ENCODE measurements at regions not wholly inside any gene's neighbourhood (a gene's known extent, or its start where the extent isn't known, plus 50 kb on each side); places are given as distances from the start of the nearest gene placed in this dataset.
"Not testable (repeated sequence)": the region's sequence is repeated elsewhere in the genome, so short reads cannot be mapped to it uniquely, and the experiment has no call there.

GRCh38 chr10:118971187-118971586 lies 58.3 kb upstream of the NANOS1 start:
- Mint-ChIP-seq H3K4me1 (no peaks in the 10 kb centered on the region), H3K36me3 (peaks cover 0 to 3% of the 10 kb centered on the region in 2 donors), H3K27me3 (peaks cover 10 to 16% of the 10 kb centered on the region in 2 donors), H3K4me3 (no peak overlapping the region), H3K27ac (no peak overlapping the region), H3K9me3 (peaks cover 2 to 12% (median 9%) of the 10 kb centered on the region in 8 donors)
- ChIA-PET POLR2A (ENCODE audit: partially characterized antibody) (no interaction called here), CTCF (ENCODE audit: partially characterized antibody) (no interaction called here)
- no peak overlapping the region for H3K27ac ChIP-seq (ENCODE audit: low read depth, low read length)
- H3K4me1 ChIP-seq (ENCODE audit: insufficient read depth, low read length), result no peaks in the 10 kb centered on the region
- intact Hi-C loops (cut with micrococcal nuclease), result no loop called here
- H3K9me3 ChIP-seq (ENCODE audit: control insufficient read depth in 1 of 2, low read length in 2 of 2), result no peaks in the 10 kb centered on the region
- DNase-seq, result no peak
- H3K27me3 ChIP-seq (ENCODE audit: insufficient read depth, low read length), result no peaks in the 10 kb centered on the region
- no peak overlapping the region for H3K4me3 ChIP-seq (ENCODE audit: low read length in 2 of 2)
- H3K36me3 ChIP-seq (ENCODE audit: insufficient read depth, low read length), result no peaks in the 10 kb centered on the region

- ChIA-PET POLR2A (ENCODE audit: partially characterized antibody) (no interaction called here), CTCF (ENCODE audit: partially characterized antibody) (no interaction called here)
- Histone ChIP-seq H3K4me1 (ENCODE audit: insufficient read depth, low read length) (no peaks in the 10 kb centered on the region), H3K27ac (ENCODE audit: low read depth, low read length) (no peak overlapping the region), H3K36me3 (ENCODE audit: insufficient read depth, low read length) (no peaks in the 10 kb centered on the region), H3K9me3 (ENCODE audit: control insufficient read depth in 1 of 2, low read length in 2 of 2) (no peaks in the 10 kb centered on the region), H3K27me3 (ENCODE audit: insufficient read depth, low read length) (no peaks in the 10 kb centered on the region), H3K4me3 (ENCODE audit: low read length in 2 of 2) (no peak overlapping the region)
- Mint-ChIP-seq H3K27ac (no peak overlapping the region), H3K9me3 (peaks cover 3 to 12% (median 9%) of the 10 kb centered on the region in 8 donors), H3K4me1 (no peaks in the 10 kb centered on the region), H3K36me3 (peaks cover 0 to 3% of the 10 kb centered on the region in 2 donors), H3K4me3 (no peak overlapping the region), H3K27me3 (peaks cover 13 to 16% of the 10 kb centered on the region in 2 donors)
- DNase-seq, result no peak
- intact Hi-C loops (cut with micrococcal nuclease), result no loop called here
Observed at GRCh38 chr10:118971876-118972275, 57.6 kb upstream of the NANOS1 start.

GRCh38 chr10:118973744-118974143 lies 55.8 kb upstream of the NANOS1 start:
- no peak overlapping the region for H3K27ac Mint-ChIP-seq
- H3K27ac ChIP-seq (ENCODE audit: low read depth, low read length), result no peak overlapping the region
- ChIA-PET POLR2A (ENCODE audit: partially characterized antibody) (no interaction called here), CTCF (ENCODE audit: partially characterized antibody) (interaction anchor here (0.6 kb wide), 1 partner anchor 176 kb away, joined by 3 read pairs; no protein-coding TSS in a partner anchor)
- H3K9me3 ChIP-seq (ENCODE audit: control insufficient read depth in 1 of 2, low read length in 2 of 2), result no peaks in the 10 kb centered on the region
- no peak overlapping the region for H3K4me3 ChIP-seq (ENCODE audit: low read length in 2 of 2)
- H3K27me3 Mint-ChIP-seq, result peaks cover 14 to 16% of the 10 kb centered on the region in 2 donors
- no peak overlapping the region for H3K4me3 Mint-ChIP-seq
- H3K36me3 ChIP-seq (ENCODE audit: insufficient read depth, low read length), result no peaks in the 10 kb centered on the region
- H3K9me3 Mint-ChIP-seq, result peaks cover 3 to 12% (median 10%) of the 10 kb centered on the region in 8 donors
- no peaks in the 10 kb centered on the region for H3K4me1 Mint-ChIP-seq
- peaks cover 0 to 3% of the 10 kb centered on the region in 2 donors for H3K36me3 Mint-ChIP-seq
- no peak for DNase-seq
- H3K4me1 ChIP-seq (ENCODE audit: insufficient read depth, low read length), result no peaks in the 10 kb centered on the region
- intact Hi-C loops (cut with micrococcal nuclease), result no loop called here
- no peaks in the 10 kb centered on the region for H3K27me3 ChIP-seq (ENCODE audit: insufficient read depth, low read length)

GRCh38 chr10:118974951-118975350 lies 54.6 kb upstream of the NANOS1 start:
- ChIA-PET POLR2A (ENCODE audit: partially characterized antibody) (no interaction called here), CTCF (ENCODE audit: partially characterized antibody) (no interaction called here)
- H3K4me1 ChIP-seq (ENCODE audit: insufficient read depth, low read length), result no peaks in the 10 kb centered on the region
- no peaks in the 10 kb centered on the region for H3K27me3 ChIP-seq (ENCODE audit: insufficient read depth, low read length)
- no peaks in the 10 kb centered on the region for H3K36me3 ChIP-seq (ENCODE audit: insufficient read depth, low read length)
- Mint-ChIP-seq H3K4me3 (no peak overlapping the region), H3K27ac (no peak overlapping the region), H3K27me3 (peaks cover 14 to 15% of the 10 kb centered on the region in 2 donors), H3K36me3 (peaks cover 0 to 3% of the 10 kb centered on the region in 2 donors), H3K4me1 (no peaks in the 10 kb centered on the region), H3K9me3 (peaks cover 3 to 12% (median 10%) of the 10 kb centered on the region in 8 donors)
- intact Hi-C loops (cut with micrococcal nuclease), result no loop called here
- no peaks in the 10 kb centered on the region for H3K9me3 ChIP-seq (ENCODE audit: control insufficient read depth in 1 of 2, low read length in 2 of 2)
- H3K27ac ChIP-seq (ENCODE audit: low read depth, low read length), result no peak overlapping the region
- no peak overlapping the region for H3K4me3 ChIP-seq (ENCODE audit: low read length in 2 of 2)
- no peak for DNase-seq

- intact Hi-C loops (cut with micrococcal nuclease); DNase-seq; CTCF ChIA-PET (ENCODE audit: partially characterized antibody); H3K36me3 Mint-ChIP-seq; H3K27me3 ChIP-seq (ENCODE audit: insufficient read depth, low read length); H3K4me3 ChIP-seq (ENCODE audit: low read length in 2 of 2); H3K4me1 ChIP-seq (ENCODE audit: insufficient read depth, low read length); POLR2A ChIA-PET (ENCODE audit: partially characterized antibody); H3K4me3 Mint-ChIP-seq; H3K4me1 Mint-ChIP-seq; H3K27ac ChIP-seq (ENCODE audit: low read depth, low read length); H3K36me3 ChIP-seq (ENCODE audit: insufficient read depth, low read length); H3K27ac Mint-ChIP-seq; H3K9me3 ChIP-seq (ENCODE audit: control insufficient read depth in 1 of 2, low read length in 2 of 2): not testable (repeated sequence)
- Mint-ChIP-seq H3K9me3 (peaks cover 3 to 12% (median 10%) of the 10 kb centered on the region in 8 donors), H3K27me3 (peaks cover 8 to 12% of the 10 kb centered on the region in 2 donors)
Observed at GRCh38 chr10:118976219-118976618, 53.3 kb upstream of the NANOS1 start.

GRCh38 chr10:118977022-118977599 lies 52.4 kb upstream of the NANOS1 start:
- no peak for DNase-seq
- intact Hi-C loops (cut with micrococcal nuclease), result no loop called here
- no peak overlapping the region for H3K27ac ChIP-seq (ENCODE audit: low read depth, low read length)
- Mint-ChIP-seq H3K4me3 (no peak overlapping the region), H3K36me3 (peaks cover 0 to 3% of the 10 kb centered on the region in 2 donors), H3K27me3 (peaks cover 7 to 15% of the 10 kb centered on the region in 2 donors), H3K4me1 (no peaks in the 10 kb centered on the region), H3K9me3 (peaks cover 3 to 12% (median 10%) of the 10 kb centered on the region in 8 donors), H3K27ac (no peak overlapping the region)
- H3K27me3 ChIP-seq (ENCODE audit: insufficient read depth, low read length), result no peaks in the 10 kb centered on the region
- no peaks in the 10 kb centered on the region for H3K9me3 ChIP-seq (ENCODE audit: control insufficient read depth in 1 of 2, low read length in 2 of 2)
- POLR2A ChIA-PET (ENCODE audit: partially characterized antibody), result no interaction called here
- no peak overlapping the region for H3K4me3 ChIP-seq (ENCODE audit: low read length in 2 of 2)
- CTCF ChIA-PET (ENCODE audit: partially characterized antibody), result no interaction called here
- H3K36me3 ChIP-seq (ENCODE audit: insufficient read depth, low read length), result no peaks in the 10 kb centered on the region
- H3K4me1 ChIP-seq (ENCODE audit: insufficient read depth, low read length), result no peaks in the 10 kb centered on the region

- peaks cover 3 to 17% (median 10%) of the 10 kb centered on the region in 8 donors for H3K9me3 Mint-ChIP-seq
- H3K27me3 ChIP-seq (ENCODE audit: insufficient read depth, low read length), result no peaks in the 10 kb centered on the region
- POLR2A ChIA-PET (ENCODE audit: partially characterized antibody), result no interaction called here
- intact Hi-C loops (cut with micrococcal nuclease), result no loop called here
- no peaks in the 10 kb centered on the region for H3K4me1 Mint-ChIP-seq
- no peak for DNase-seq
- no peaks in the 10 kb centered on the region for H3K4me1 ChIP-seq (ENCODE audit: insufficient read depth, low read length)
- no peak overlapping the region for H3K4me3 Mint-ChIP-seq
- H3K27ac Mint-ChIP-seq, result no peak overlapping the region
- H3K36me3 ChIP-seq (ENCODE audit: insufficient read depth, low read length), result no peaks in the 10 kb centered on the region
- H3K27ac ChIP-seq (ENCODE audit: low read depth, low read length), result no peak overlapping the region
- CTCF ChIA-PET (ENCODE audit: partially characterized antibody), result no interaction called here
- H3K4me3 ChIP-seq (ENCODE audit: low read length in 2 of 2), result no peak overlapping the region
- no peaks in the 10 kb centered on the region for H3K9me3 ChIP-seq (ENCODE audit: control insufficient read depth in 1 of 2, low read length in 2 of 2)
- H3K27me3 Mint-ChIP-seq, result peaks cover 7 to 16% of the 10 kb centered on the region in 2 donors
- peaks cover 0 to 3% of the 10 kb centered on the region in 2 donors for H3K36me3 Mint-ChIP-seq
Observed at GRCh38 chr10:118977835-118978234, 51.7 kb upstream of the NANOS1 start.
